ENCODE measurements at regions not wholly inside any gene's neighbourhood (a gene's known extent, or its start where the extent isn't known, plus 50 kb on each side); places are given as distances from the start of the nearest gene placed in this dataset.

- TF ChIP-seq CTCF (IDR thresholded peaks at IDR 0.05) (no peak), POLR2A (IDR thresholded peaks at IDR 0.05) (no peak)
These were observed 451.5 kb upstream of the ADAMTS5 start for GRCh38 chr21:27418346-27418745.
